ENCODE measurements at regions not wholly inside any gene's neighbourhood (a gene's known extent, or its start where the extent isn't known, plus 50 kb on each side); places are given as distances from the start of the nearest gene placed in this dataset.

GRCh38 chr16:59201160-59201559, 467.0 kb upstream of the GOT2 start:
- no peak for TF ChIP-seq CTCF (IDR thresholded peaks at IDR 0.05)
- no peak for TF ChIP-seq POLR2A (IDR thresholded peaks at IDR 0.05)

All from lower leg skin (tissue), 3 donors.